SU-DHL-6 (cell line): ENCODE measurements at regions not wholly inside any gene's neighbourhood (a gene's known extent, or its start where the extent isn't known, plus 50 kb on each side); places are given as distances from the start of the nearest gene placed in this dataset.

ENCODE experiments used
- CTCF ChIP-seq: fragments of 200-600 bp; sonication (generic); IDR thresholded peaks from one replicate; pipeline ENCODE4 v1.5.1; 2017; ENCODE audit warnings: antibody characterized with exemption, mild to moderate bottlenecking, low read length, moderate library complexity; ENCODE audit not compliant: insufficient read depth, poor library complexity, severe bottlenecking
- EZH2phosphoT487 ChIP-seq: fragments of 200-600 bp; sonication (generic), shearing (Covaris generic); conservative IDR thresholded peaks from 2 replicates; pipeline ENCODE4 v1.6.1; 2018; ENCODE audit warnings: mild to moderate bottlenecking, antibody characterized with exemption, low read length, moderate library complexity, mixed read lengths

DNA sequence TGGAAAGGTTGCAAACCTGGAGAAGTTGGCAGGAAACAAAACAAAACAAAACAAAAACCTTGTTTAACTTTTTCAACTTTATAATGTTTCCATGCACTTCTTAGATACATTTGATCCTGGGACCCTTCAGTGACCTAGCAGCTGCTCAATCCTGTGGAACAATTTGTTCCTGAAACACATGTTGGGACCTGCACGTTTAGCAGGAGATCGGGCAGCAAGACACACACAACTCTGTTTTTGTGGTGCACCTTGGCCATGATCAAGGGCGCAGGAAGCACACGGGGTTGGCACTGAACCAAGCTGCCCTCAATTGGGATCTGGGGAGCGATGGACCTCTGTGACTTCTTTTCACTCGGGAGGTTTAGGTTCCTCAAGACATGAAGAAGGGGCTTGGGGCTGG lies 268.7 kb downstream of the LOXHD1 start:
- TF ChIP-seq CTCF (no peak), EZH2phosphoT487 (no peak)
